NCI-H345 treated with DMSO at 0.1 percent for 48 hours (cell line): ENCODE measurements at regions not wholly inside any gene's neighbourhood (a gene's known extent, or its start where the extent isn't known, plus 50 kb on each side); places are given as distances from the start of the nearest gene placed in this dataset.

Experiments
- DNase-seq: peaks from one replicate; lab custom pipeline; 2025; ENCODE audit not compliant: unreplicated experiment; lab: John Stamatoyannopoulos, UW

DNA sequence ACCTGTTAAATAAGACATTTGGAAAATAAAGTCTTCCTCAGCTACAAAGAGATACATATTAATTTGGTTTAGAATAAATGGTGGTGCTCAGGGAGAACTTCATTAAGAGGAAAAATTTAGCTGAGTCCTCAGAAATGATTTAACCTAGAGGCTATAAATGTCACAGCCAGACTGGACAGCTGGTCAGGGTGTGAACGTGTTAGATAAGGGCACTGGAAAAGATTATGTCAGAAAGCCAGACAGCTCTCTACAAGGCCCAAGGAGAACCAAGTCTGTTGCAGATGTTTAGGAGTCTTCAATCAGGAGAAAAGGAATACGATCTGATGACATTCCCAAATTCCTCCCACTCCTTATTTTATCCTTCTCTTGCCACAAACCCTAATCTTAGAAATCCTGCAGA is 265.2 kb downstream of the MAT2B start:
- DNase-seq, result no peak

GRCh38 chr5:163772241-163772640 is 266.8 kb downstream of the MAT2B start:
- DNase-seq, result no peak

- no peak for DNase-seq
Measured at GRCh38 chr5:163772644-163773043, 267.2 kb downstream of the MAT2B start.

DNA sequence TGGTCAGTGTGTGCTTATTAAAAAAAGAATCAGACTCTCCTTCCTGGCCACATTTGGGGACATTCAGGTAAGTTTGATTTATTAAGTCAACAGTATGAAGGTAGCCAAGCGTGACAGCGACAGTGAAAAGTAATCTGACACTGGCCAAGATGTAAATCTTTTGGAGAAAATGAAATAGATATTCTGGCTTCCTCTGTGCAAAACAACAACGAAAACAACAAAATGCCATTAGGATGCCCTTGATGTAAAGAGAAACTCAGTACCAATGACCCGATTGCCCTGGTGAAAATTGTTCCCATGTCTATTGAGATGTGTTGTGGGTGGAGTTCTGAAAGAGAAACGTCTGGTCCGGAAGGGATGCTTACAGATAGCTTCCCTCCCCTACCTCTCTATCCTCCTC is 267.8 kb downstream of the MAT2B start:
- no peak for DNase-seq

- no peak for DNase-seq
Measured at GRCh38 chr5:163789870-163790269, 284.5 kb downstream of the MAT2B start.

DNA sequence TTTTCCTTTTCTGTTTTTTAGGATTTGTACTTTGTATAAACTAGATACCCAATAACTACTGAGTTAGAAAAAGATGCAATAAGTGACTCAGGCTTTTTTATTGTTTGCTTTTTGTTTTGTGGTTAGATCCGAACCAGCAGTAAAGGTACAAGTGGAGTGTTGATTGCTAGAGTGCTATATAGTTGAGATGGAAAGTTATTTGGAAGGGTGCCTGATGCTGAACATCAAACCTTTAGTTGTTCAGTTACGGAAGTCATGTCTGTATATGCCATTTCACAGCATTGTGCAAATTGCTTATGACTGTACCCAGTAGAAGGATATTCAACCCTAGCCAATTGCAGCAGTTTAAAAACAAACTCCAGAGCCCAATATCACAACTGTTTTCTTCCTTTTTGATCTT is 285.1 kb downstream of the MAT2B start:
- DNase-seq, result no peak

- DNase-seq, result no peak
Measured at GRCh38 chr5:163794993-163795392, 289.6 kb downstream of the MAT2B start.

DNA sequence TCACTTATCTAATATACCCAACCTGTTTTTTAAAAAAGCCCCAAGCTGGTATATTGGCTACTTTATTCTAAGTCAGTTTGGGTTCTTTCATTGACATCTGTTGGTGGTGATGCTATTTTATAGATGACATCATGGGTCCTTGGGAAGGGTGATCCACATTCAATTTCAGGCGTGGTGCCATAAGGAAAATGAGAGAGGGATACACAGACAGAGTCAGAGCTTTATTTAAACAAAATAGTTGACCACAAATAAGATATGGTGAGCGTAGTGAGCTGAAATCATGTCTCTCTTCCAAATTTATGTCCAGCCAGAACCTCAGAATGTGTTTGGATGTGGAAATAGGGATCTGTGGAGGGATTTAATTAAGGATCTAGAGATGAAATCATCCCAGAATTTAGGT is 302.4 kb downstream of the MAT2B start:
- DNase-seq, result no peak

GRCh38 chr5:163809473-163809872 is 304.1 kb downstream of the MAT2B start:
- no peak for DNase-seq

DNA sequence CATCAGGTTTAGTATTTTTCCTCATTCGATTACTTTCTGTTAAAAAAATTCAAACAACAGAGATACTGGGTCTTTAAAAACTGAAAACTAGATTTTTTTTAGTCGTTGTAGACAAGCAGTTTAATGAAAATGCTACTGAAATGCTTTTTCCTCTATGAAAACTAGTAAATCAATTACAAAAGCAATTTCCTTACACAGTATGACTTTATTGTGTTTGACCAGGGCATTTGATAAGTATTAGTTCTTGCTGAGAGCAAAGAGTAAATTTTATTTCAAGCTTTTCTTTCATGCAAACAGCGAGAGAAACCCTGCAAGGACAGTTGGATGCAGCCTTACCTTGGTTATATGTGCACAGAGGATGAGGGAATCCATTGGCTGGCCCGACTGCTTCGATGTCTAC is 308.5 kb downstream of the MAT2B start:
- no peak for DNase-seq

DNA sequence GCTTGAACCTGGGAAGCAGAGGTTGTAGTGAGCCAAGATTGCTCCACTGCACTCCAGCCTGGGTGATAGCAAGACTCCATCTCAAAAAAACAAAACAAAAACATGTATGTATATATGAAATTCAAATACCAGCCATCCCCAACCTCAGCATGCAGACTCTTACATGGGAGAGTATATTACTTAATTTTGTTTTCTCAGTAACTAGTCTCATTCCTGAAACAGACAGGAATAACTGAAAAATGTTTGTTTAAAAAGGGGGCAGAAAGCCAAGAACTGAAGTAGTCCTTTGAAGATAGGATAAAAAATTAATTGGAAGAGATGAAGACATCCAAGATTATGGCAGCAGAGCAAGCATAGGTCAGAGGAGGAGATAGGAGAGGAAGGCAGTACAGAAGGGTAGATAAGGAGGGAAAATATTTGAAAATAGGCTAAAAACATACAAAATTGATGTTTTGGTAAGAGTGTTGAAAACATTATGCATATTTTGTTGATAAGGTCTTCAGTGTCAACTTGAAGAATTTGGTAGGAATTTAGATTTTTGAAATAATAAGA is 309.9 kb downstream of the MAT2B start:
- no peak for DNase-seq

DNA sequence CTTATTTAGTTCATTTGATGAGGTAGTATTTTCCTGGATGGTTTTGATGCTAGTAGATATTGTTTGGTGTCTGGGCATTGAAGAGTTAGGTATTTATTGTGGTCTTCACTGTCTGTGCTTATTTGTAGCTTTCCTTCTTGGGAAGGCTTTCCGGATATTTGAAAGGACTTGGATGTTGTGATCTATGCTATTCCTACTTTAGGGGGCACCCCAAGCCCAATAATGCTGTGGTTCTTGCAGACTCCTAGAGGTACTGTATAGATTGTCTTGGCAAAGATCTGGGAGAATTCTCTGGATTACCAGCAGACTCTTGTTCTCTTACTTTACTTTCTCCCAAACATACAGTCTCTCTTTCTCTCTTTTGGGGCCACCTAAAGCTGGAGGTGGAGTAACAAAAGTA is 315.7 kb downstream of the MAT2B start:
- DNase-seq, result no peak

GRCh38 chr5:163822548-163822947 is 317.1 kb downstream of the MAT2B start:
- DNase-seq, result no peak

DNA sequence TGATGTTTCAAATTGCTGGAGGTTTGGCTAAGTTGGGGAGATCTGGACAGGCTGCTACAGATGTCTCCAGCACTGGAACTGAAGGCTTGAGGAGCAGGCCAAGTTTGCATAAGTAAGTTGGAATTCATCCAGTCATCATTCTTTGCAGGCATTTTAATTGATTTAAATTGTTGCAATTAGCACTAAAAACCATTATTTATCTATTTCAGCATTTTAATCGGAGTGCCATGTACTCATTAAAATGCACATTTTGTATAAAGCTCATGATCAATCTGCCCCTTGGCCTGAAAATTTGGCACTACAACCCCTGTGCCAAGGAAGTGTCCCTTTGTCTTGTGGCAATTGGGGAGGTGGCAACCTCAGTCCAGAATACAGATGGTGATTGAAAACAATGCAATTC is 320.2 kb downstream of the MAT2B start:
- DNase-seq, result no peak

GRCh38 chr5:163826201-163826600 is 320.8 kb downstream of the MAT2B start:
- DNase-seq, result no peak

- DNase-seq, result no peak
Measured at GRCh38 chr5:163832155-163832554, 326.7 kb downstream of the MAT2B start.

DNA sequence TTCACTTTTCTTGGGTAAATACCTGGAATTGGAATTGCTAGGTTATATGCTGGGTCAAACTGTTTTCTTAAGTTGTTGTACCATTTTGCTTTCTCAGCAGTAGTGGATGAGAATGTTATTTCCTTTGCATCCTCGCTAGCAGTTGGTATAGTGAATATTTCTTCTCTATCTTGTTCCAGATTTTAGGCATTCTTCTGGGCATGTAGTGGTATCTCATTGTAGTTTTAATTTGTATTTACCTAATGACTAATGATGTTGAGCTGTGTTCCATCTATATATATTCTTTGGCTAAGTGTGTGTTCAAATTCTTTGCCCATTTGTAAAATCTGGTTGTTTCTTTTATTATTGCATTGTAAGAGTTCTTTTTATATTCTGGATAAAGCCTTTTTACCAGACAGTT is 333.3 kb downstream of the MAT2B start:
- no peak for DNase-seq

GRCh38 chr5:163846512-163846911 is 341.1 kb downstream of the MAT2B start:
- no peak for DNase-seq

DNA sequence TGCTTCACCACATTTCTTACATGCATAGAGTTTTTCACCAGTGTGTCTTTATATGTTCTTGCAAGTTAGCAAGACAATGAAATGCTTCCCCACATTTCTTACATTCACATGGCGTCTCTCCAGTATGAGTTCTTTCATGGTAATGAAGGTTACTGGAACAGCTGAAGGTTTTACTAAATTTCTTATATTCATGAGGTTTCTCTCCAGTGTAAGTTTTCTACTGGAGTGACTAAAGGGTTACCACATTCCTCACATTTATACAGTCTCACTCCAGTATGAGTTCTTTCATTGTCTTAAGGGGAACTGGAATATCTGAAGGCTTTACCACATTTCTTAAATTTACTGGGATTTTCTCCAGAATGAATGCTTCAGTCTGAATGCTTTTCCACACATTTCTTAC is 350.3 kb downstream of the MAT2B start:
- no peak for DNase-seq

DNA sequence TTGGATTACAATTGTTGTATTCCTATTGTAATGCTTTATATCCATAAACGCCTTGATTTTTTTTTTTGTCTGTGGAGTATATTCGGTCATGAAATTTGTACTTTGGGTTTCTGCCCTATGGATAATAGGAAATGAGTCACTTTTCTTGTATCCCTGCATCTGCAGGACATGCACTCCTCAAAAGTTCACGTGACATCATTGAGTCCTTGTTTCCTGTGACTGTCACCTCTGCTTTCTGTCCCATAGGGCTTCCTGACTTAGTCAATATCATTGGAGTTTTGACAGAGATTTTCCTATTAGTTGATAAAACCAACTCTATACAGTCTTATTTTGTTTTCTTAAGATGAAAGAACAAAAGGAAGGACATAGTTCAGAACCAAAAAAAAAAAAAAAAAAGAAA is 356.3 kb downstream of the MAT2B start:
- no peak for DNase-seq

DNA sequence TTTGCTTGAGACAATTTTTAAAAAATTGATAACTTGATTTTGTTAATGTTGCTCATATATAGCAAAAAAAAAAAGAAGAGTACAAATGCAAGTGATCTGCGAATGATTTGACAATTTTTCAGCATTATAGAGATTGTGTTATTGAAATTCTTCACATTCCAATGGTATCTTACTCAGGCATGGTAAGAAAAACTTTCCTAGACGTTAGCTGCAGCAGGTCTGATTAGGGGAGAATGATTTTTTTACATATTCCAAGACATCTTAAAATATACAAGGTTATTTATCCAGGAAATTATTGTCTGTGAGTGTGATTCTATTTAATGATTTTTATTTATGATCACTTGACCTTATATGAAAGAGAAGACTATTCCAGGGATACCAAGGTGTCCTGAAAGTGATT is 361.9 kb downstream of the MAT2B start:
- DNase-seq, result no peak

GRCh38 chr5:163867738-163868137 is 362.3 kb downstream of the MAT2B start:
- no peak for DNase-seq

GRCh38 chr5:163869581-163869980 is 364.2 kb downstream of the MAT2B start:
- no peak for DNase-seq

GRCh38 chr5:163870441-163870840 is 365.0 kb downstream of the MAT2B start:
- no peak for DNase-seq
